HG03442 (cell line): ENCODE measurements at regions not wholly inside any gene's neighbourhood (a gene's known extent, or its start where the extent isn't known, plus 50 kb on each side); places are given as distances from the start of the nearest gene placed in this dataset.
A peak's percentile ranks its signal among the peaks of the same experiment; 100 is the strongest.

ENCODE experiments used
- ATAC-seq: cut with Tn5 transposase; IDR thresholded peaks from one replicate; pipeline ENCODE4 v1.9.1; 2021; ENCODE audit warnings: mild to moderate bottlenecking, moderate library complexity; ENCODE audit not compliant: unreplicated experiment

DNA sequence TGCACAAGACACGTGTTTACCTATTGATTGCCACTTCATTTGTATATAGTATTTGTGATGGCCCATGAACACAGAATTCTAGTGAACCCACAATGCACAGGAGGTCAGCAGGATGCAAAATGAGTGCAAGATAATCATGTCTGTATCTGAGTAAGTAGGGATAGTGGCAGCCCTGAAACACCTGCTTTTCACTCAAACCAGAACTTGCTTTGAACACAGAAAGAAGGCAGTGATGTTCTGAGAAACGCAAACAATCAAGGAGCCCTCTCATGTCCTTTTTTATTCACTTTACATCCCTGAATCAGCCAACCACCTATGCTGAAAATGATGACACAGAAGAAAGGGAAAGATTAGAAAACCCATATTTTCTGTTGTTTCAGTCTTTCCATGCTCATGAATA is 170.4 kb upstream of the AVPR1A start:
- no peak for ATAC-seq

DNA sequence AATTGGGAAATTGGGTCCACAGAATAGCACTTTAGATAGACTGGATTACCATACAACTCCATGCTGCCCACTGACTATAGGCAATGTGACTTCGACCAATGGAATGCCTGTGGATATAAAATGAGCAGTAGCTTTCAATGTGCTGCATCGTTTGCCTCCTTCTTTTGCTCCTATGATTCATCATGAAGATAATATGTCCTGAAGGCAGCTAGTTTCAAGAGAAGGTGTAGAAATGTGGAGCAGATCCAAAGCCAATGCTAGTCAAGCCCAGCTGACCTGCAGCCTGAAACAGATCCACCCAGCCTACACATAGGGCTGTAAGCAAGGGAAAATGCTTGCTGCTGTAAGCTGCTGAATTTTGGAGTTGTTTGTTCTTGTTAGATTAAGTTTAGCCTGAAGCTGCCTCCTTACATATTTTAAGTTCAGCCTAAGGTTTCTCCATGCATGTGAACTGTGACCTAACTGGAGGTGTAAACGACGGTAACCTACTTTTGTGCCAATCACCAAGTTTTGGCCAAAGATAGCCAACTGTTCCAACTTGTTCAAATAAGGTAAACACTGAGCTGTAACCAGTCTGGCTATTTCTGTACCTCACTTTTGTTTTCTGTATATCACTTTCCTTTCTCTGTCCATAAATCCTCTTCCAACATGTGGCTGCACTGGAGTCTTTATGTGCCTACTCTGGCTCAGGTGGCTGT is 169.1 kb upstream of the AVPR1A start:
- no peak for ATAC-seq

DNA sequence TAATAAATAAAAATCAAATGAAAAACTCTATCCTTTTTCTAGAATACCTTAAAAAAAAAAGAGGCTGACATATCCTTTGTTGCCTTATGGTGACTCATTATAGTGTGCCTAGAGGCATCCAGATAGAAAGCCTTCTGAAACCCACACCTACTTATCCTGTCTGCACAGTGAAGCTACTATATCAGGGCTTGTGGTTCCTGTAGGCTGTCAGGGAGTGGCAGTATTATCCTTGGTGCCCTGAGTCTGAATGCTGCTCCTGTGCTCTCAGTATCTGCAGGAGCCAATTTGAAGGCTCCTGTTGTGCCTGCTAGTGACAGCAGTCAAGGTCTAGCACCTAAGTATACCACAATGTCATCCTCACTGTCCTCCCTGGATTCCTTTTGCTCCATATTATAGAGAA is 168.4 kb upstream of the AVPR1A start:
- peak; percentile 82 for ATAC-seq

DNA sequence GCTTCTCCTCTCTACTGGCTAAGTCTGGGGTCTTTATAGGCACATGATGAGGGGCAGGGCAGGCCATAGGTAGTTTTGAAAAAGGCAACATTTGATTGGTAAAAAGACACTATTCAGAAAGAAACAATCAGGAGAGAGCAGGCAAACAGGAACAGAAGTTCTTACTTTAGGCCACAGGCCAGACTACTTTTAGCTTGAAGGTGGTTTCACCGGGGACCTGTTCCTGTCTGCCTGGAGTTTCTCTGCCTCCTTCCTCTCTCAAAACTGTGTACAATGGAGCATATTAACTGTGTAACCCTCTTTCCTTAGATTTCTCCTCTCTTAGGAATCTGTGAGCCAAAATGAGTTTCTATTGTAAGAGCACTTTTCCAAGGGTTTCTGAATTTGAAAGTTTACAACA is 167.9 kb upstream of the AVPR1A start:
- ATAC-seq = no peak

DNA sequence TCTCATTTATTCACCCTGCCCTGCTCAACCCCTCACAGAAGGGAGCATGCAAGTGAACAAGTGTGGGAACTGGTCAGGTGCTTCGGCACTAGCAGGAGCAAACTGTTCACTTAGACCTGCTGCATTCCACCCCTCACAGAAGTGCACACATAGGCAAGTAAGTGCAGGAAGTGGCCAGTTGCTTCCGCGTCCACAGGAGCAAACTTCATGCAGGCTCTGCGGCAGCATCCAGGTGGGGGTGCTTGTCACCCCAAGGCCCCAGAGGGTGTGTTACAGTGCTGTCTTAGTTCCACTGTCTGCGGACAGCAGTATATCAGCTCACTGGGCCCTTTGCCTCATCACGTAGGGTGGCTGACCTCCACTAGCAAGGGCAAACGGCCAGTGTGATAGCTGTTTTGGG is 167.3 kb upstream of the AVPR1A start:
- ATAC-seq = no peak

DNA sequence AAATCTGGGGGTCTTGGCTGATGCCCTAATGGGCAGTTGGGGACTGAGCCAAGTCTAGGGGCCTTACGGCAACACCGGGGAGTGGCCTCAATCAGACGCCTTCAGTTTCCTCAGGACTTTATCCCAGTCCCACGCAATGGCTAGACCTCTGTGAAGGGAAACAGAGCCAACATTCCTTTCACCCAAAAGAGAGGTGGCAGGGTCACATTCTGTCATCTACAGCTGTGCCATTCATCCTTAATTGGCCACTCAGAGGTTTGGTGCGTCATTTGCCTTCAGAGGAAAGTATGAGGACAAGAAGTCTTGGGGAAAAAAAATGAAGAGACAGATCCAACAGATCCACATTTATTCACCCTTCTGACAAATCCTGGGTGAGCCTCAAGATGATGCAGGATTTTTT is 166.9 kb upstream of the AVPR1A start:
- ATAC-seq = no peak

DNA sequence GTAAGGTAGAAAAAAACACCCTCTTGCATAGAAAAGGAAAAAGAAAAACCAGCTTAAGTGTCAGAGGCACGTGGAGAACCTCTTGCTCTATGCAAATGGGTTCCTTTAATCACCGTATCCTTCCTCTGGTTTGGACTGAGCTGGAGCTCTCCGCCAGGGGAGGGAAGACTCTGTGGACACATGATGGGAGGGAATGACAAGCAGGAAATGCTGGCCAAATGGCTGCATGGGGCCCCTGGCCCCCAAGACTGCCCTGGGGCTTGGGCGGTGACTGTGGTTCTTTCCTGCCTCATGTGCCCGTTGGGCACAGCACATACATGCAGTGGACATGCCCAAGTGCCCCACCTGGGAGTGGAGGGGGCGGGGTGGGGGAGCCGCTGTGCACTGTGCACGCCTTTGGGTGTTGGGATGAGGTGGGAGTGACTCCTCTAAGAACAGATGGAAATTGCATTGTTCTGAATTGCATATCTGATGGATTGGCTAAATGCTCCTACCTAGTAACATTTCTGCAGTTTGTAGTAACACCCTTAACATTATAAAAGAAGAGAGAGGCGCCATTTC is 166.4 kb upstream of the AVPR1A start:
- ATAC-seq = no peak

DNA sequence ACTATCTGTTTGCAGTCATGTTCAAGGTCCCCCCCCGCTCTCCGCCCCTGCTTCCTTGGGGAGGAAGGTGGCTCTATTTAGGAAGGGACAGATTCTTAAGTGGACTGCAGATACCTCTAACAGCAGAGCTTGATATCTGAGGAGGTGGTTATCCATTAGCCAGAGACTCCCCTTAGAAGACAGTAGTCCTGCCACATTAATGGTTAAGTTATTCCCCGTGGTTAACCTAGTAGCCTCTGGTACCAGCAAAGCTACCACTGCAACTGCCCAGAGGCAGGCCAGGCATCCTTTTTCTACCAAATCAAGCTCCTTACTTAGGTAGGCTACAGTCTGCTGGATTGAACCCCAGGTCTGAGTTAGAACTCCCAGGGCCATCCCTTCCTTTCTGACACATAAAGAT is 162.1 kb upstream of the AVPR1A start:
- ATAC-seq = peak; percentile 44

DNA sequence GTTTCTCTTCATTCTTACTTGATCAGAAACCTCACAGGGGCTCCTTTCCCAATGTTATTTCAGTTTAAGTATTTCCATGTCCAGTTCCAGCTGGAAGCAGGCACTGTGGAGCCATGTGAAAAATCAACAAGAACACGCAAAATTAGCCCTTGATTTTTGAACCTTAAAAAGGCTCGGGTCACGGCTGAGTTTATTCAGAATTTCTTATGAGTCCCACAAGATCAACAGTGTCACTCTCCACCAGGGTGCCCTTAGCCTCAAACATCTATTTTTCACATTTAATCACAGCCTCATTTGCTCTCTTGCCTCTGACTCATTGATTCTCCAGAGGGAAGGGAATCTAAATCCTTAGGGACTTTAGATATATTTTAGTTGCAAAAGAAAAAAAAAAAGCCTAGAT is 157.7 kb upstream of the AVPR1A start:
- ATAC-seq = no peak

DNA sequence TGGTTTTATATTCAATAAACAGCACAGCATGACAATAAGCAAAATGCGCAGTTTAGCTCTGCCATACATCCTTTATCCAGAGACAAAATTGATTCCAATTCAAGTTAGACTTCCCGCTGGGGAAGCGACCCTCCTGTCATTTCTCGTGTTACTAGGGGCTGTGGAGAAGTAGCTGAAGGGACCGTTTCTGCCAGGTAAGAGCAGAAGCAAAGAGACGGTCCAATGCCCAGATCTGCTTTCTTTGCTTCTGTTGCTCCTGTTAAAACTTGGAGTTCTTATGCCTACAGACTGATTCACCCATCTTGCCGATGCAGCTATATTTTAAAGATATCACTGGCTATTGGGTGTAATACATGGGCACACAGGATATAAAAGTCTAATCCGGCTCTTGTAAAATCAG is 156.8 kb upstream of the AVPR1A start:
- no peak for ATAC-seq

DNA sequence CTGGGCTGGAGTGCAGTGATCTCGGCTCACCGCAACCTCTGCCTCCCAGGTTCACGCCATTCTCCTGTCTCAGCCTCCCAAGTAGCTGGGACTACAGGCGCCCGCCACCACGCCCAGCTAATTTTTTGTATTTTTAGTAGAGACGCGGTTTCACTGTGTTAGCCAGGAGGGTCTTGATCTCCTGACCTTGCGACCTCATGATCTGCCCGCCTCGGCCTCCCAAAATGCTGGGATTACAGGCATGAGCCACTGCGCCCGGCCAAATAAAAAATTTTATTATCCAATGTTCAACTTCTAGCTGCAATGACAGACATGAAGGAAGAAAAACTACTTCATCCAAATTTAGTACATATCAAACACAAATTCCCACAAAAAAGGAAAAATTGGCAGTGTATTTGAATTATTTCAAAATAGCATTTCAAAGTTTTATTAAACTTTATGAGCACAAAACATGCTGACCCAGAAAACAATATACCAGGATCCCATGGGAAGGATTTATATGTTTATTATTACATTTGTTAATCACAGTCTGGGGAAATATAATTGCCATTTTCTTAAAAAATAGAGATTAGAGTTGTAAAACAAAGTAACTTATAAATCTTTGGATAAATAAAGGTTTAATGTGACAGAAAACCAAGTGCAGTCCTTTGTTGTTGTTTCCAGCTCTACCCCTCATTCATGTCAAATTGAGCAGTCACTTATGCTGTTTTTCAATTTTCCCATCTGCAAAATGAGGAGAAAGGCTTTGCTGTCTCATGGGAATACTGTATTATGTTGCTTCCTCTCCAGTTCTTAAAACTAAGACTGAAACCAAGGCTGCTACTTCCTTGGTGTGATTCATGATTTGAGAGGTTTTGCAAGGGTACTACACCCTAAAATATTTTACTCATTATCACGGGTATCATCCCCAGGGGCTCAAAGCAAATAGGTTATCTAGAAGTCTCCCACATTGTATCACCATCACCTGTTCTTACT is 155.2 kb upstream of the AVPR1A start:
- no peak for ATAC-seq

DNA sequence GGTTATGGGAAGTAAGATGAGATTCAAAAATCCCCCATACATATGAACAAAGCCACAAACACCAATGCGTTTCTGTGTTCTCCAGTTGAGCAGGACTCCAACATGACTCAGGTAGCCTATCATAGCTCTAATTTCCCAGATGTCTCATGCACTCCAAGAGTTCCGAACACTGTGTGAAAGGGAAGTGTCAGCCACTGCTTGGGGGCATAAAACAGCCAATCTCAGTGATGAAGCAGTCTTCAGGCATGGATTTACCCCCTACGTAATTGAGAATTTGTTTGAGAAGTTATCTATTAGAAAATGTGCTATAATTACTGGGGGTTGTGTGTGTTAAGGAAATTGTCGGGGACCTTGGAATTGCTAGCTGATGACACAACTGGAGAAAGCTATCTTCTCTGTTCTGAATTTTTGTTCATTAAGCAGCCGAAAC is 153.9 kb upstream of the AVPR1A start:
- ATAC-seq = no peak

DNA sequence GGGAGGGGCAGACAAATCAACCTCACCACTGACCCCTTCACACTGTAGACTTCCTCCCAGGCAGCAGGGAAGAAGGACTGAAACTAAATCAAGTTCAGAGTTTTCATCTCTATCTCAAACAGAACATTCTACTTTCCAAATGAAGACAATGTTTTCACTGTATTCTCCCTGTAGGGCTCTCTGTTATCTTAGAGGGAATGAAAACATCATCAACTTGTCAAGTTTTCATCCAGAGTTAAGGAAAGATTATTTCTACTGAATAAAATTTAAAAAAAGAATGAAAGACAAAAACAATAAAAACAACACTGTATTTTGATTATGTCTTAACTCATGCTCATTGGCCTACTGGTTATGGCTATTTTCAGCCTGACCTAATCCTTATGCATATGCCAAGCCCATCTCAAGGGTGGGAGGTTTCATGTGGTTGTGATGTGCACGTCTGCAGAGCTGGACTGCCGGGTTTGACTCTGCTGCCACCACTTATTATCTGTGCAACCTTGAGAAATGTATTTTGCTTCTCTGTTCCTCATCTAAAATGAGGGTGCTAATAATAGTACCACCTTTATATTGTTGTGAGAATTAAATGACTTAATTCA is 152.0 kb upstream of the AVPR1A start:
- ATAC-seq = peak; percentile 25

DNA sequence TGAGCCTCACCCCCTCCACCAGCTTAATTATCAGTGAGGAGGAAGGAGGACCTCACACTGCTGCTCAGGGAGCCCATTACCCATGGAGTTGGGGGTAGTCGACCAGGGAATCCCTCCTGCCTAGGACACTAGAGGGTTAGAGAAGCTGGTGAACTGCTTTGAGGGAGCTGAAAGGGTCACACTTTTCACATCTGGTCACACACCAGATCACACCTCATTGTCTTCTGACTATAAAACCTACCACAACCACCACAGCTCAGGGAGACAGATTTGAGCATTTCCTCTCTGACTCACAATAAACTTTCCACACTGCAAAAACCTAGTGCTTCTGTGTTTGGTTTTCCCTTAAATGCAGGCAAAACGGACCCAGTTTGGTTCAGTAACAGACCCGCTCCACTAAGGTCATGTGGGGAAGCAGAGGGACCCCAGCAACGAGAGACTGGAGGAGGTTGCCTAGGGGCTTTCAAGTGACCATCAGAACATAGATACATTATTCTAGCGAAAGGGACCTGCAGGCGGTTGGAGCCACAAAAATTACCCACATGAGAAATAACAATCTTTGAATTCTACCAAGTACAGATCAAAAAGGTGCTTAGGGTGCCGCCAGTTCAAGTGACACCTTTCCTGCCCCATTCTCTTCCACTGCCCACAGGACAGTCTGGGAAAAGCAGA is 151.4 kb upstream of the AVPR1A start:
- peak; percentile 83 for ATAC-seq

DNA sequence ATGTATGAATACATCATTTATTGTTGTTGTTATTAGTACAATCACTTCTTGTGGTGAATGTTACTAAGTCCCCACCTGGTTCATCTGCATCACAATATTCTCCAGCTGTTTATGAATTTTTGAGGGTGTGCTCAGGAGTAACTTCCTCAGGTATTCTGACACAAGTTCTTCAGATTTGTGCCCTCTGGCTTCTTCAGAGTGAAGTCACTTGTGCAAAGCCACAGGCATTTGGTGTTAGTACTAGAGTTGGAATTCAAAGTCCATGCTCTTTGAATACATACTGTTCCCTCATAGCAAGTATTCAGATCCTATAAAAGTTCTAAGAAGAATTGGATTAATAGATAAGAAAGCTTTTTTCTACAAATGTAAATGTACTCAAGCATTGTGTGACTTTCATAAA is 150.3 kb upstream of the AVPR1A start:
- ATAC-seq = no peak

DNA sequence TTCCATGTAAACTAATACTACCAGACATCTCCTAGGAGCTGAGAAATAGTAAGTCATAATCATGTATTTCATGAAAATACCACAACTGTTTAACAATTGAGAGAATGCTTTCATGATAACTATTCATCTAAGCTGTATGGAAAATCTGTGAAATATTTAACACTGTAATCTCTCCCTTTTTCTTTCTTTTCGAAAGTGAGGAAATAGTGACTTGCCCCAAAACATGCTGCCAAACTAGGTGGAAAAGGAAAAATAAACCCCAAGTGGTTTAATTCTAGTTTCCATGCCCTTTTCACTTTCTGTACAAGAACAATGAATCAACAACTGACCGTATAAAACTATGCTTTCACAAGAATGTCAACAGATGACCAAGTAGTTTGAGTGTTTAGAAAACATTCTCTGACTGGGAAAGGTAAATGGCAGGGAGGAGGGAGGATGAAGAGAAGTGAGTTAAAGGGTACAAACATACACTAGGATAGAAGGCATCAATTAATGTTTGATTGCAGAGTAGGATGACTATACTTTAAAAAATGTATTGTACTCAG is 147.5 kb upstream of the AVPR1A start:
- ATAC-seq = no peak

DNA sequence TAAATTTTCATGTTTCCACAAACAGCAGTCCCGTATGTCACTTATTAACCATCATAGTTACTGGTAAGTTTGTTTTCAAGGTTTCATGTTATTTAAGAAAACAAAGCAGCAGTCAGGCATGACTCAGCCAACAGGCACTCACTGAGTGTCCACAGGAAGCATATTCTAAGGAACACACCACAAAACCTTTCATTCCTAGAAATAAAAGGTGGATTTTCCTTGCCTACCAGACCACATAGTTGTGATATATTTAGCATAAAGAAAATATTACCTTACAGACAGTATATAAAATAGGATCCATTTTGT is 143.3 kb upstream of the AVPR1A start:
- no peak for ATAC-seq

DNA sequence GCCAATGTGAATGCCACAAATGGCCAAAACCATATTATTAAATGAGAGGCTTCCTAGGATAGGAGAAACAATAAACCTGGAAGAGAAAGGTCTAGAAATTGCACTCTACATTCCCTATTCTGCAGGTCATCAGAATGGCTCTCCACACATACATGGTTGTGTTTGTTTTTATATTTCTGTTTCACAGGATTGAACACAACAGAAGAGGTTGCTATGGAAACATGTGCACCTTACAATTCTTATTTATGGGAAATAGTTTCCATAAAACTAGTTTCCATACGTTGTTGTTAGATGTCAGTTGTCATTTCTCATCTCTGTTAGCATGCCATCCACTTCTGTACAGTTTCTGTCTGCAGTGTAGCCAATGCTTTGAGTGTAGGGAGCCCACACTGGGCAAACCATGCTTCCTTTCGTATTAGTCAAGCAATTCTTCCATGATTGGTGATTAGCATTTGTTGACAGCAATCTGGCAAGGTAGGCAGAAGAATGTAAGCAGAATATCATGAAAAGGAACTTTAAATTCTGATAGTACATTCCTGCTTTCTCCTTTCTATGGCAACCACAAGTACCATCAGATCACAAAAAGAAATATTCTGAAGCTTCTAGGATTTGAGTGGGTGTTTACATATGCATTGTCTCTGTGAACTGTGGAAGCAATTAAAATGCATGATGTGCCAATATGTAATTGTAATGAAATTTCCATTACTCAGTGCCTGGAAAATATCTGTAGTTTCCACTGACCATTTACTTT is 141.6 kb upstream of the AVPR1A start:
- no peak for ATAC-seq

DNA sequence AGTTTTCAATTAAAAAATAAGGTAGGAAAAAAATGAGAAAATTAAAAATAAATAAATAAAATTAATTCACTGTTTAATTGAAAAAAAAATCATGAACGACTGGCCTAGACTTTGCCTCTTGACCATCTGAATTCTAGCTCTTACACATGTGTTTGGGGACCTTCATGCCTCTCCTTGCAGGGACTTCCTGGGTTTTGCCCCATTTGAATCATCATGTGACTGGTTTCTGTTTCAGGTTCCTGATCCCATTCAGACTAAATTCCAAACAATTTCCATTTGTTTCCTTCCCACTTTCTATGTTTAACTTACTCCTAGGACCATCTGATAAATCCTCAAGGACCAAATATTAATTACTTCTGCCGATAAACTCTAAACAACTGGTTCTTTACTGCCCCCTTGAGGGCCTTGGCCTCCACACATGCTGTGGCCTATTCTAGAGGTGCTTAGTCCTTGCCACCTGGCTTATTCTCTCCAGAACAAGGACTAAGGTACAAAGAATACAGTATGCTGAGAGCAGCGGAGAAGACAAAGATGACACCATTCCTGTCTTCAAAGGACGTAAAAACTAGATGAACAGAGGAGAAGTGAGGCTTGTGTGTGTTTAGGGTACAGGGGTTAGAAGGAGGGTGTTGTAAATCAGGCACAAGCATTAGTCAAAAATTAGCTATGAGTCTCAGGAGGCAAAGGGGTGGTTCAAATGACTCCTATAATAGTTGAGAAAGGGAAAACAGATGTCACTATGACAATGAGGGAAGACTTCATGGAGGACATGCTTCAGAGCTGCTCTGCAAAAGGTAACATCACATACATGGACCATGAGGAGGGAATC is 125.8 kb upstream of the AVPR1A start:
- peak; percentile 89 for ATAC-seq
